ENCODE measurements at regions not wholly inside any gene's neighbourhood (a gene's known extent, or its start where the extent isn't known, plus 50 kb on each side); places are given as distances from the start of the nearest gene placed in this dataset.

GRCh38 chr1:190847166-190847565 is 369.5 kb upstream of the BRINP3 start:
- TF ChIP-seq CTCF (conservative IDR thresholded peaks at IDR 0.05 in 1 of 2, IDR thresholded peaks at IDR 0.05 in 1 of 2; ENCODE audit: extremely low read depth in 1 of 2, insufficient read depth in 1 of 2, low read depth in 1 of 2, low read length in 2 of 2) (no peak), EZH2 (IDR thresholded peaks at IDR 0.05; ENCODE audit: borderline replicate concordance, low read length) (no peak)

Measured in mammary epithelial cell (primary cell).